MV-4-11 (cell line): ENCODE measurements at regions not wholly inside any gene's neighbourhood (a gene's known extent, or its start where the extent isn't known, plus 50 kb on each side); places are given as distances from the start of the nearest gene placed in this dataset.
"Not testable (repeated sequence)": the region's sequence is repeated elsewhere in the genome, so short reads cannot be mapped to it uniquely, and the experiment has no call there.

Experiments
- DNase-seq: peaks from one replicate; lab custom pipeline; 2025; lab: John Stamatoyannopoulos, UW

GRCh38 chrX:2640436-2641150, 50.5 kb upstream of the CD99 start:
- DNase-seq: no peak

- DNase-seq: no peak
These were observed 52.8 kb upstream of the CD99 start for GRCh38 chrX:2638279-2638678.

GRCh38 chrX:2635342-2635741, 55.8 kb upstream of the CD99 start:
- DNase-seq: no peak

- no peak for DNase-seq
These were observed 58.3 kb upstream of the CD99 start for GRCh38 chrX:2632533-2633504.

- DNase-seq: no peak
These were observed 59.2 kb upstream of the CD99 start for GRCh38 chrX:2631743-2632532.

- not testable (repeated sequence) for DNase-seq
These were observed 60.0 kb upstream of the CD99 start for GRCh38 chrX:2630935-2631742.

GRCh38 chrX:2630008-2630934, 60.8 kb upstream of the CD99 start:
- not testable (repeated sequence) for DNase-seq

- no peak for DNase-seq
These were observed 61.6 kb upstream of the CD99 start for GRCh38 chrX:2629316-2630007.

- no peak for DNase-seq
These were observed 62.3 kb upstream of the CD99 start for GRCh38 chrX:2628751-2629315.

GRCh38 chrX:2627272-2627867, 63.7 kb upstream of the CD99 start:
- no peak for DNase-seq

- no peak for DNase-seq
These were observed 64.3 kb upstream of the CD99 start for GRCh38 chrX:2626750-2627149.

- no peak for DNase-seq
These were observed 70.5 kb upstream of the CD99 start for GRCh38 chrX:2620576-2620975.

- no peak for DNase-seq
These were observed 72.6 kb upstream of the CD99 start for GRCh38 chrX:2618516-2618915.

- no peak for DNase-seq
These were observed 76.2 kb upstream of the CD99 start for GRCh38 chrX:2614911-2615310.

- DNase-seq: no peak
These were observed 80.6 kb upstream of the CD99 start for GRCh38 chrX:2610246-2611170.

GRCh38 chrX:2609431-2610238, 81.5 kb upstream of the CD99 start:
- DNase-seq: no peak
